ENCODE measurements at regions not wholly inside any gene's neighbourhood (a gene's known extent, or its start where the extent isn't known, plus 50 kb on each side); places are given as distances from the start of the nearest gene placed in this dataset.
A peak's percentile ranks its signal among the peaks of the same experiment; 100 is the strongest.

- ATAC-seq, result no peak
These were observed 129.9 kb upstream of the ZNF644 start for GRCh38 chr1:91151702-91152101.

GRCh38 chr1:91148641-91149069 lies 126.8 kb upstream of the ZNF644 start:
- DNase-seq, result no peak
- ATAC-seq, result no peak

More at GRCh38 chr1:91151702-91152101, 129.9 kb upstream of the ZNF644 start:
- DNase-seq, result no peak

- ATAC-seq (no peak), DNase-seq (no peak)
These were observed 120.0 kb upstream of the ZNF644 start for GRCh38 chr1:91141858-91142257.

GRCh38 chr1:91138959-91139358 lies 117.1 kb upstream of the ZNF644 start:
- no peak for DNase-seq
- no peak for ATAC-seq

- DNase-seq, result no peak
- no peak for ATAC-seq
These were observed 115.5 kb upstream of the ZNF644 start for GRCh38 chr1:91137173-91137852.

- ATAC-seq, result no peak
- DNase-seq, result no peak
These were observed 114.0 kb upstream of the ZNF644 start for GRCh38 chr1:91135799-91136198.

- ATAC-seq, result no peak
- DNase-seq, result no peak
These were observed 111.4 kb upstream of the ZNF644 start for GRCh38 chr1:91133248-91133647.

GRCh38 chr1:91130256-91130985 lies 108.6 kb upstream of the ZNF644 start:
- ATAC-seq, result no peak
- no peak for DNase-seq

- ATAC-seq, result no peak
- no peak for DNase-seq
These were observed 107.6 kb upstream of the ZNF644 start for GRCh38 chr1:91129458-91129857.

- DNase-seq (no peak), ATAC-seq (no peak)
These were observed 107.2 kb upstream of the ZNF644 start for GRCh38 chr1:91129017-91129416.

- ATAC-seq, result peak; percentile 83
- peak; percentile 50 for DNase-seq
These were observed 103.2 kb upstream of the ZNF644 start for GRCh38 chr1:91124989-91125417.

- DNase-seq, result peak; percentile 9
These were observed 102.6 kb upstream of the ZNF644 start for GRCh38 chr1:91124290-91124985.

GRCh38 chr1:91123773-91124172 lies 101.9 kb upstream of the ZNF644 start:
- ATAC-seq (no peak), DNase-seq (no peak)

More at GRCh38 chr1:91124290-91124985, 102.6 kb upstream of the ZNF644 start:
- peak; percentile 72 for ATAC-seq

- DNase-seq (no peak), ATAC-seq (no peak)
These were observed 101.5 kb upstream of the ZNF644 start for GRCh38 chr1:91123319-91123718.

GRCh38 chr1:91122106-91122717 lies 100.4 kb upstream of the ZNF644 start:
- ATAC-seq (no peak), DNase-seq (no peak)

GRCh38 chr1:91121366-91121765 lies 99.5 kb upstream of the ZNF644 start:
- no peak for DNase-seq
- no peak for ATAC-seq

GRCh38 chr1:91120936-91121335 lies 99.1 kb upstream of the ZNF644 start:
- DNase-seq, result no peak
- ATAC-seq, result no peak

GRCh38 chr1:91120421-91120820 lies 98.6 kb upstream of the ZNF644 start:
- DNase-seq (no peak), ATAC-seq (no peak)

GRCh38 chr1:91104712-91105111 lies 82.9 kb upstream of the ZNF644 start:
- no peak for DNase-seq
- no peak for ATAC-seq

- DNase-seq (no peak), ATAC-seq (no peak)
These were observed 79.5 kb upstream of the ZNF644 start for GRCh38 chr1:91101328-91101727.

GRCh38 chr1:91099746-91100621 lies 78.1 kb upstream of the ZNF644 start:
- peak; percentile 46 for ATAC-seq
- DNase-seq, result peak; percentile 11
